SK-N-MC (cell line): ENCODE measurements at regions not wholly inside any gene's neighbourhood (a gene's known extent, or its start where the extent isn't known, plus 50 kb on each side); places are given as distances from the start of the nearest gene placed in this dataset.

Source experiments
- EZH2 ChIP-seq: fragments of 200-600 bp; sonication (generic); IDR thresholded peaks from one replicate; pipeline ENCODE4 v1.6.1; 2017; ENCODE audit warnings: antibody characterized with exemption
- POLR2AphosphoS5 ChIP-seq: IDR thresholded peaks from 2 replicates; pipeline ENCODE4 v1.6.1; 2012; ENCODE audit warnings: mild to moderate bottlenecking, low read depth, low read length, borderline replicate concordance

GRCh38 chr5:72661405-72661804 lies 154.2 kb upstream of the ZNF366 start:
- TF ChIP-seq EZH2 (no peak), POLR2AphosphoS5 (no peak)
